Testis (tissue), 2 donors: ENCODE measurements at regions not wholly inside any gene's neighbourhood (a gene's known extent, or its start where the extent isn't known, plus 50 kb on each side); places are given as distances from the start of the nearest gene placed in this dataset.

Source experiments
- DNase-seq: peaks from one replicate; pipeline ENCODE4 v3.0.0-alpha.2; 2019
- H3K27ac ChIP-seq, 2 donors: fragments of 200-600 bp; sonication (generic); one replicate each; pipeline ENCODE4 v1.5.1; 2019
- H3K27me3 ChIP-seq: fragments of 200-600 bp; sonication (generic); one replicate; pipeline ENCODE4 v1.5.1; 2019
- H3K36me3 ChIP-seq: fragments of 200-600 bp; sonication (generic); one replicate; pipeline ENCODE4 v1.5.1; 2017; ENCODE audit warnings: low read depth; ENCODE audit errors: missing control alignments
- H3K4me1 ChIP-seq: fragments of 200-600 bp; sonication (generic); one replicate; pipeline ENCODE4 v1.5.1; 2019
- H3K4me3 ChIP-seq, 2 donors: fragments of 200-600 bp; sonication (generic); one replicate each; pipeline ENCODE4 v1.5.1; 2017 to 2019
- H3K9me3 ChIP-seq: fragments of 200-600 bp; sonication (generic); one replicate; pipeline ENCODE4 v1.5.1; 2017
- CTCF ChIP-seq, 3 experiments: fragments of 450-650 bp in 2 of 3; fragments of 200-600 bp in 1 of 3; sonication (generic) in 1 of 3; IDR thresholded peaks; one replicate each; pipeline ENCODE4 v1.5.1; 2016 to 2019; ENCODE audit warnings: antibody characterized with exemption in 3 of 3, mild to moderate bottlenecking in 2 of 3, moderate library complexity in 1 of 3
- POLR2A ChIP-seq: fragments of 450-650 bp; IDR thresholded peaks from one replicate; pipeline ENCODE4 v1.6.1; 2017; ENCODE audit warnings: antibody characterized with exemption, mild to moderate bottlenecking, moderate library complexity
- WGBS, 2 donors: methylation state at CpG; one replicate each; pipeline ENCODE4 v1.1.5; 2018; 5-methylcytosine and 5-hydroxymethylcytosine counted together
- intact Hi-C: fragments of 100-400 bp; cut with DNase I; formaldehyde crosslinking; loops from one replicate; pipeline ENCODE4 v1.15.1; 2023; ENCODE audit warnings: low total_unique reads

- H3K36me3 ChIP-seq, result no peaks in the 10 kb centered on the region
- WGBS, 2 donors, result 70 to 89% methylated on average over 1 of the region's 1 CpG
- no peak overlapping the region for H3K27ac ChIP-seq
- no peak for TF ChIP-seq POLR2A
- TF ChIP-seq CTCF (IDR thresholded peaks at IDR 0.05), result no peak
- DNase-seq, result no peak
- intact Hi-C loops, result no loop called here
- H3K27me3 ChIP-seq, result no peaks in the 10 kb centered on the region
- H3K4me3 ChIP-seq, result no peak overlapping the region
- no peaks in the 10 kb centered on the region for H3K4me1 ChIP-seq
- no peaks in the 10 kb centered on the region for H3K9me3 ChIP-seq
Observed at GRCh38 chrX:99480728-99481127, 929.3 kb downstream of the PCDH19 start.

GRCh38 chrX:99469439-99469838, 940.6 kb downstream of the PCDH19 start:
- no peak for TF ChIP-seq POLR2A
- no peak for TF ChIP-seq CTCF (IDR thresholded peaks at IDR 0.05)
- no peaks in the 10 kb centered on the region for H3K9me3 ChIP-seq
- no peaks in the 10 kb centered on the region for H3K36me3 ChIP-seq
- 67 to 90% methylated on average over 1 to 2 of the region's 3 CpGs for WGBS, 2 donors
- H3K4me3 ChIP-seq, result no peak overlapping the region
- no peaks in the 10 kb centered on the region for H3K27me3 ChIP-seq
- no peak overlapping the region for H3K27ac ChIP-seq
- DNase-seq, result no peak
- intact Hi-C loops, result no loop called here
- H3K4me1 ChIP-seq, result no peaks in the 10 kb centered on the region

- Histone ChIP-seq H3K4me1 (no peaks in the 10 kb centered on the region), H3K27ac (no peak overlapping the region), H3K9me3 (no peaks in the 10 kb centered on the region), H3K36me3 (no peaks in the 10 kb centered on the region), H3K4me3 (no peak overlapping the region), H3K27me3 (no peaks in the 10 kb centered on the region)
- no peak for DNase-seq
- no peak for TF ChIP-seq POLR2A
- no peak for TF ChIP-seq CTCF (IDR thresholded peaks at IDR 0.05)
- WGBS, 2 donors, result 70% methylated on average over 4 of the region's 5 CpGs; no CpG with 5 or more reads in 1 of the 2 donors
- intact Hi-C loops, result no loop called here
Observed at GRCh38 chrX:99468993-99469392, 941.1 kb downstream of the PCDH19 start.

GRCh38 chrX:99461223-99461622, 948.9 kb downstream of the PCDH19 start:
- no peaks in the 10 kb centered on the region for H3K4me1 ChIP-seq
- TF ChIP-seq POLR2A, result no peak
- 44 to 52% methylated on average over 4 of the region's 4 CpGs for WGBS, 2 donors
- H3K27me3 ChIP-seq, result no peaks in the 10 kb centered on the region
- H3K36me3 ChIP-seq, result no peaks in the 10 kb centered on the region
- H3K9me3 ChIP-seq, result no peaks in the 10 kb centered on the region
- intact Hi-C loops, result no loop called here
- H3K27ac ChIP-seq, result no peak overlapping the region
- no peak overlapping the region for H3K4me3 ChIP-seq
- DNase-seq, result no peak

- TF ChIP-seq CTCF (IDR thresholded peaks at IDR 0.05), result no peak
- TF ChIP-seq POLR2A, result no peak
- intact Hi-C loops, result no loop called here
Observed at GRCh38 chrX:99445336-99445735, 964.7 kb downstream of the PCDH19 start.

More at GRCh38 chrX:99445336-99445735, 964.7 kb downstream of the PCDH19 start:
- WGBS, 2 donors, result 84 to 92% methylated on average over 1 of the region's 1 CpG
- H3K36me3 ChIP-seq, result no peaks in the 10 kb centered on the region
- no peak overlapping the region for H3K27ac ChIP-seq
- no peaks in the 10 kb centered on the region for H3K27me3 ChIP-seq
- DNase-seq, result no peak
- H3K9me3 ChIP-seq, result no peaks in the 10 kb centered on the region
- H3K4me1 ChIP-seq, result no peaks in the 10 kb centered on the region
- no peak overlapping the region for H3K4me3 ChIP-seq
